ENCODE measurements at regions not wholly inside any gene's neighbourhood (a gene's known extent, or its start where the extent isn't known, plus 50 kb on each side); places are given as distances from the start of the nearest gene placed in this dataset.

- Histone ChIP-seq H3K4me1 (no peaks in the 10 kb centered on the region), H3K9me3 (no peaks in the 10 kb centered on the region), H3K27ac (no peak overlapping the region), H3K27me3 (no peaks in the 10 kb centered on the region), H3K4me3 (no peak overlapping the region), H3K36me3 (ENCODE audit: low read depth, missing control alignments) (no peaks in the 10 kb centered on the region)
- DNase-seq = no peak
- intact Hi-C loops (cut with DNase I; ENCODE audit: low total_unique reads) = no loop called here
- TF ChIP-seq CTCF (IDR thresholded peaks at IDR 0.05) (no peak), POLR2A (IDR thresholded peaks at IDR 0.05) (no peak)
- 58 to 80% methylated on average over 1 of the region's 1 CpG for WGBS, 2 donors
These were observed 772.8 kb downstream of the CDH8 start for GRCh38 chr16:61263400-61263799.

- no peaks in the 10 kb centered on the region for H3K36me3 ChIP-seq (ENCODE audit: low read depth, missing control alignments)
- intact Hi-C loops (cut with DNase I; ENCODE audit: low total_unique reads) = no loop called here
- no peaks in the 10 kb centered on the region for H3K9me3 ChIP-seq
- no peak for TF ChIP-seq POLR2A (IDR thresholded peaks at IDR 0.05)
- no peak for TF ChIP-seq CTCF (IDR thresholded peaks at IDR 0.05)
- H3K27me3 ChIP-seq = no peaks in the 10 kb centered on the region
- 90 to 98% methylated on average over 3 of the region's 3 CpGs for WGBS, 2 donors
- no peak overlapping the region for H3K4me3 ChIP-seq
- H3K4me1 ChIP-seq = no peaks in the 10 kb centered on the region
- DNase-seq = no peak
- no peak overlapping the region for H3K27ac ChIP-seq
These were observed 774.9 kb downstream of the CDH8 start for GRCh38 chr16:61261315-61261714.

- TF ChIP-seq POLR2A (IDR thresholded peaks at IDR 0.05) (no peak), CTCF (IDR thresholded peaks at IDR 0.05) (no peak)
- Histone ChIP-seq H3K27me3 (no peaks in the 10 kb centered on the region), H3K4me1 (no peaks in the 10 kb centered on the region), H3K27ac (no peak overlapping the region), H3K4me3 (no peak overlapping the region), H3K36me3 (ENCODE audit: low read depth, missing control alignments) (no peaks in the 10 kb centered on the region), H3K9me3 (no peaks in the 10 kb centered on the region)
- no peak for DNase-seq
- intact Hi-C loops (cut with DNase I; ENCODE audit: low total_unique reads) = no loop called here
- WGBS, 2 donors = 96 to 100% methylated on average over 1 of the region's 1 CpG
These were observed 789.6 kb downstream of the CDH8 start for GRCh38 chr16:61246592-61246991.

GRCh38 chr16:61243954-61244353 lies 792.3 kb downstream of the CDH8 start:
- Histone ChIP-seq H3K9me3 (no peaks in the 10 kb centered on the region), H3K36me3 (ENCODE audit: low read depth, missing control alignments) (no peaks in the 10 kb centered on the region), H3K27me3 (no peaks in the 10 kb centered on the region), H3K27ac (no peak overlapping the region), H3K4me1 (no peaks in the 10 kb centered on the region), H3K4me3 (no peak overlapping the region)
- intact Hi-C loops (cut with DNase I; ENCODE audit: low total_unique reads) = no loop called here
- TF ChIP-seq POLR2A (IDR thresholded peaks at IDR 0.05) (no peak), CTCF (IDR thresholded peaks at IDR 0.05) (no peak)
- WGBS, 2 donors = 74 to 79% methylated on average over 5 of the region's 5 CpGs
- no peak for DNase-seq

- H3K27me3 ChIP-seq = no peaks in the 10 kb centered on the region
- no peak for TF ChIP-seq POLR2A (IDR thresholded peaks at IDR 0.05)
- TF ChIP-seq CTCF (IDR thresholded peaks at IDR 0.05) = no peak
- intact Hi-C loops (cut with DNase I; ENCODE audit: low total_unique reads) = no loop called here
- 76 to 77% methylated on average over 9 of the region's 9 CpGs for WGBS, 2 donors
- H3K27ac ChIP-seq = no peak overlapping the region
- no peaks in the 10 kb centered on the region for H3K4me1 ChIP-seq
- no peak for DNase-seq
- H3K9me3 ChIP-seq = no peaks in the 10 kb centered on the region
- H3K4me3 ChIP-seq = no peak overlapping the region
- no peaks in the 10 kb centered on the region for H3K36me3 ChIP-seq (ENCODE audit: low read depth, missing control alignments)
These were observed 798.3 kb downstream of the CDH8 start for GRCh38 chr16:61237884-61238485.

Measured in testis (tissue), 2 donors.